NCI-H82 (cell line): ENCODE measurements at regions not wholly inside any gene's neighbourhood (a gene's known extent, or its start where the extent isn't known, plus 50 kb on each side); places are given as distances from the start of the nearest gene placed in this dataset.
A peak's percentile ranks its signal among the peaks of the same experiment; 100 is the strongest.
"Not testable (repeated sequence)": the region's sequence is repeated elsewhere in the genome, so short reads cannot be mapped to it uniquely, and the experiment has no call there.

Source experiments
- DNase-seq: peaks from one replicate; lab custom pipeline; 2025; lab: John Stamatoyannopoulos, UW

GRCh38 chr12:112616469-112617152 lies 174.9 kb upstream of the RPH3A start:
- DNase-seq = no peak

GRCh38 chr12:112617153-112617505 lies 174.4 kb upstream of the RPH3A start:
- no peak for DNase-seq

GRCh38 chr12:112627851-112628250 lies 163.7 kb upstream of the RPH3A start:
- no peak for DNase-seq

GRCh38 chr12:112631974-112632373 lies 159.6 kb upstream of the RPH3A start:
- DNase-seq = not testable (repeated sequence)

GRCh38 chr12:112635036-112635435 lies 156.5 kb upstream of the RPH3A start:
- no peak for DNase-seq

GRCh38 chr12:112638420-112638819 lies 153.1 kb upstream of the RPH3A start:
- no peak for DNase-seq

- no peak for DNase-seq
Observed at GRCh38 chr12:112645586-112645985, 146.0 kb upstream of the RPH3A start.

- no peak for DNase-seq
Observed at GRCh38 chr12:112656141-112656540, 135.4 kb upstream of the RPH3A start.

GRCh38 chr12:112664569-112664968 lies 127.0 kb upstream of the RPH3A start:
- DNase-seq = no peak

GRCh38 chr12:112665958-112666357 lies 125.6 kb upstream of the RPH3A start:
- DNase-seq = no peak

GRCh38 chr12:112671564-112671963 lies 120.0 kb upstream of the RPH3A start:
- no peak for DNase-seq

GRCh38 chr12:112674539-112674938 lies 117.0 kb upstream of the RPH3A start:
- DNase-seq = no peak

- DNase-seq = no peak
Observed at GRCh38 chr12:112676507-112676906, 115.0 kb upstream of the RPH3A start.

- DNase-seq = no peak
Observed at GRCh38 chr12:112677050-112677765, 114.3 kb upstream of the RPH3A start.

- DNase-seq = no peak
Observed at GRCh38 chr12:112680993-112681392, 110.6 kb upstream of the RPH3A start.

- no peak for DNase-seq
Observed at GRCh38 chr12:112682586-112682985, 109.0 kb upstream of the RPH3A start.

GRCh38 chr12:112684742-112685141 lies 106.8 kb upstream of the RPH3A start:
- DNase-seq = no peak

GRCh38 chr12:112685321-112685720 lies 106.2 kb upstream of the RPH3A start:
- DNase-seq = no peak

- no peak for DNase-seq
Observed at GRCh38 chr12:112686373-112686772, 105.2 kb upstream of the RPH3A start.

- DNase-seq = no peak
Observed at GRCh38 chr12:112694065-112694464, 97.5 kb upstream of the RPH3A start.

GRCh38 chr12:112697441-112697840 lies 94.1 kb upstream of the RPH3A start:
- not testable (repeated sequence) for DNase-seq

GRCh38 chr12:112705037-112705632 lies 86.4 kb upstream of the RPH3A start:
- peak; percentile 16 for DNase-seq

GRCh38 chr12:112710414-112710813 lies 81.1 kb upstream of the RPH3A start:
- no peak for DNase-seq
